ENCODE measurements at regions not wholly inside any gene's neighbourhood (a gene's known extent, or its start where the extent isn't known, plus 50 kb on each side); places are given as distances from the start of the nearest gene placed in this dataset.

GRCh38 chr9:135296735-135297455 lies 182.7 kb upstream of the PPP1R26 start:
- H3K27me3 ChIP-seq = peaks cover 0 to 48% (median 16%) of the 10 kb centered on the region in 3 donors
- H3K9me3 ChIP-seq = no peaks in the 10 kb centered on the region
- no peak overlapping the region for H3K4me3 ChIP-seq
- H3K4me1 ChIP-seq = peaks cover 0 to 9% (median 3%) of the 10 kb centered on the region in 4 donors
- intact Hi-C loops (cut with DNase I; ENCODE audit: low total_unique reads) = no loop called here
- 28 to 40% (median 35%) methylated on average over 8 to 12 of the region's 12 CpGs for WGBS, 5 donors
- DNase-seq = no peak
- no peaks in the 10 kb centered on the region for H3K36me3 ChIP-seq
- TF ChIP-seq POLR2A (IDR thresholded peaks at IDR 0.05) (no peak), CTCF (IDR thresholded peaks at IDR 0.05) (no peak), POLR2AphosphoS5 (IDR thresholded peaks at IDR 0.05) (no peak), EP300 (IDR thresholded peaks at IDR 0.05) (no peak)
- no peak overlapping the region for H3K27ac ChIP-seq

- intact Hi-C loops (cut with DNase I; ENCODE audit: low total_unique reads) = no loop called here
- DNase-seq = no peak
- no peaks in the 10 kb centered on the region for H3K36me3 ChIP-seq
- H3K9me3 ChIP-seq = no peaks in the 10 kb centered on the region
- peaks cover 0 to 9% (median 3%) of the 10 kb centered on the region in 4 donors for H3K4me1 ChIP-seq
- TF ChIP-seq EP300 (IDR thresholded peaks at IDR 0.05) (no peak), CTCF (IDR thresholded peaks at IDR 0.05) (no peak)
- no peak overlapping the region for H3K4me3 ChIP-seq
- H3K27ac ChIP-seq = no peak overlapping the region
- WGBS, 5 donors = 37 to 49% (median 40%) methylated on average over 16 of the region's 16 CpGs
- H3K27me3 ChIP-seq = peaks cover 0 to 55% (median 20%) of the 10 kb centered on the region in 3 donors
Measured at GRCh38 chr9:135297456-135298075, 182.0 kb upstream of the PPP1R26 start.

DNA sequence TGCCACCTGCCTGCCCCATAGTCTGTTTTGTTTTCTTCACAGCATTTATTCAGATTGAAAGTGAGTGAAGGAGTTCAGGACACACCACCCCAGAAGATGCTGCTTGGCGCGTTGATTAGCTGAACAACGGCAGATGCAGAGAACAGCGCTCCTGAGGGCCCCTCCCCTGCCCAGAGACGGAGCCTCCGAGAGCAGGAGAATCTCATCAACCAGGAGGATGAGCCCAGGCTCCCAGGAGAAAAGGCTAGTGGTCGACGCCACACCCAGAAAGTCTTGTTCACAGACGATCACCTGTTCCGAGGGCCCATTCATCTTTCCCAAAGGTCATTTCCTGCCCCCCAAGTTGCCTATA lies 180.4 kb upstream of the PPP1R26 start:
- 62 to 80% (median 74%) methylated on average over 10 of the region's 10 CpGs for WGBS, 5 donors
- H3K36me3 ChIP-seq = no peaks in the 10 kb centered on the region
- no peak overlapping the region for H3K27ac ChIP-seq
- H3K4me3 ChIP-seq = no peak overlapping the region
- H3K4me1 ChIP-seq = peaks cover 0 to 9% (median 3%) of the 10 kb centered on the region in 4 donors
- peaks cover 0 to 70% (median 20%) of the 10 kb centered on the region in 3 donors for H3K27me3 ChIP-seq
- DNase-seq = no peak
- intact Hi-C loops (cut with DNase I; ENCODE audit: low total_unique reads) = no loop called here
- H3K9me3 ChIP-seq = no peaks in the 10 kb centered on the region
- no peak for TF ChIP-seq CTCF (IDR thresholded peaks at IDR 0.05)
- no peak for TF ChIP-seq POLR2AphosphoS5 (IDR thresholded peaks at IDR 0.05)
- TF ChIP-seq EP300 (IDR thresholded peaks at IDR 0.05) = no peak
- no peak for TF ChIP-seq POLR2A (IDR thresholded peaks at IDR 0.05)

DNA sequence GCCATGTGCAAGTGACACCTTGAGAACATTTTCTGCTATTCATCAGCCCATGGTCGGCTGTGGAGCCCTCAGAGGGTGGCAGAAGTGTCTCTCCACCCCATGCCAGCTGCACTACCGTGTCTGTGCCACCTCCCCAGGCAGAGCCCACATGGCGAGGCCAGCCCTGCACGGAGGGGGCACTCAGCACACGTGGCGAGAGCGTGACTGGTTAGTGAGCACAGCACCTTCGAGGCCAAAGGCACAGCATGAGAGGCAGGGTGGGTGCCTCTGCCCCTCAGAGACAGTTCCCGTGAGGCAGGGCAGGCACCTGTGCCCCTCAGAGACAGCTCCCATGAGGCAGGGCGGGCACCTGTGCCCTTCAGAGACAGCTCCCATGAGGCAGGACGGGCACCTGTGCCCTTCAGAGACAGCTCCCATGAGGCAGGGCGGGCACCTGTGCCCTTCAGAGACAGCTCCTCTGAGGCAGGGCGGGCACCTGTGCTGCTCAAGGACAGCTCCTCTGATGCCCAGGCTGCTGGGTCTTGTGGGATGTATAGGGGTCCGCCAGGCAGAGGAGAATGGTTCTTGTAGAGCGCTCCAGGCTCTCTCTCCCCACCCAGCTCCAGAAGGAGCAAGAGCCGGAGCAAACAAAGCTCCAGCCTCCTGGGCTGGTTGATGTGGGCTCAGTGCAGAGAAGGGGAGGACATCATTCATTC lies 179.8 kb upstream of the PPP1R26 start:
- TF ChIP-seq EP300 (IDR thresholded peaks at IDR 0.05) (no peak), POLR2A (IDR thresholded peaks at IDR 0.05) (no peak), POLR2AphosphoS5 (IDR thresholded peaks at IDR 0.05) (no peak), CTCF (IDR thresholded peaks at IDR 0.05) (no peak)
- H3K27me3 ChIP-seq = peaks cover 0 to 70% (median 20%) of the 10 kb centered on the region in 3 donors
- H3K4me3 ChIP-seq = no peak overlapping the region
- H3K36me3 ChIP-seq = no peaks in the 10 kb centered on the region
- DNase-seq = no peak
- WGBS, 5 donors = 69 to 81% (median 76%) methylated on average over 6 to 16 of the region's 16 CpGs
- peaks cover 0 to 9% (median 3%) of the 10 kb centered on the region in 4 donors for H3K4me1 ChIP-seq
- H3K9me3 ChIP-seq = no peaks in the 10 kb centered on the region
- no peak overlapping the region for H3K27ac ChIP-seq
- intact Hi-C loops (cut with DNase I; ENCODE audit: low total_unique reads) = no loop called here

Data from stomach (tissue), 8 donors.